Ishikawa (cell line): ENCODE measurements at regions not wholly inside any gene's neighbourhood (a gene's known extent, or its start where the extent isn't known, plus 50 kb on each side); places are given as distances from the start of the nearest gene placed in this dataset.

Source experiments
- CEBPB ChIP-seq: IDR thresholded peaks from 2 replicates; pipeline ENCODE4 v1.6.1; 2012
- CREB1 ChIP-seq: IDR thresholded peaks from 2 replicates; pipeline ENCODE4 v1.6.1; 2012; ENCODE audit warnings: low read depth
- EGR1 ChIP-seq: IDR thresholded peaks from 2 replicates; pipeline ENCODE4 v1.6.1; 2012
- EP300 ChIP-seq: IDR thresholded peaks from 2 replicates; pipeline ENCODE4 v1.6.1; 2012; ENCODE audit warnings: borderline replicate concordance
- FOXM1 ChIP-seq: IDR thresholded peaks from 2 replicates; pipeline ENCODE4 v1.6.1; 2012; ENCODE audit warnings: low read depth, borderline replicate concordance
- NFIC ChIP-seq: IDR thresholded peaks from 2 replicates; pipeline ENCODE4 v1.6.1; 2012
- RAD21 ChIP-seq: IDR thresholded peaks from 2 replicates; pipeline ENCODE4 v1.6.1; 2012; ENCODE audit warnings: low read depth
- REST ChIP-seq: IDR thresholded peaks from 2 replicates; pipeline ENCODE4 v1.6.1; 2012; ENCODE audit warnings: low read depth, mild to moderate bottlenecking
- TAF1 ChIP-seq: IDR thresholded peaks from 2 replicates; pipeline ENCODE4 v1.6.1; 2012; ENCODE audit warnings: low read depth, mild to moderate bottlenecking
- TCF12 ChIP-seq: IDR thresholded peaks from 2 replicates; pipeline ENCODE4 v1.6.1; 2012; ENCODE audit warnings: low read depth
- TEAD4 ChIP-seq: IDR thresholded peaks from 2 replicates; pipeline ENCODE4 v1.6.1; 2012
- USF1 ChIP-seq: IDR thresholded peaks from 2 replicates; pipeline ENCODE4 v1.6.1; 2012
- YY1 ChIP-seq: IDR thresholded peaks from 2 replicates; pipeline ENCODE4 v1.6.1; 2012; ENCODE audit warnings: low read depth
- ZBTB7A ChIP-seq: IDR thresholded peaks from 2 replicates; pipeline ENCODE4 v1.6.1; 2012; ENCODE audit warnings: low read depth
- TF ChIP-seq, protein P1 (sequence below): IDR thresholded peaks from 2 replicates; pipeline ENCODE4 v1.6.1; 2012

DNA sequence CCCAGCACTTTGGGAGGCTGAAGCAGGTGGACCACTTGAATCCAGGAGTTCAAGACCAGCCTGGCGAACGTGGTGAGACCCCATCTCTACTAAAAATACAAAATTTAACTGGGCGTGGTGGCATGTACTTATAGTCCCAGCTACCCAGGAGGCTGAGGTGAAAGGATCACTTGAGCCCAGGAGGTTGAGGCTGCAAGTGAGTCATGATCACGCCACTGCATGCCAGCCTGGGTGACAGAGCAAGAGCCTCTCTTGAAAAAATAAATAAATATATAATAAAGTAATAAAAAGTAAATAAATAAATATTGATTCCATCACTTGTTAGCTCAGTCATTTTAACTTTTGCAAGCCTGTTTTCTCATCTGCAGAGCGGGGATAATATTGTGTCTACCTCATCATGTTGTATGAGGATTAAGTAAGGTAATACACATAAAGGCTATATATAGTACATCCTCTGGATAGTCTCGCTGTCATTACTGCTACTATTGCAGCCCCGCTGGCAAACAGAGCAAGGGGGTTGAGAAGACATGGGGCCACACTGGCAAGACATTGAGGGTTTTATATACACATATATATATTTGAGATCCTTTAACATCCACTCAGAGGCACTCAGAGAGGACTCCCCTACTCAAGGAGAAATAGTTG lies 210.9 kb downstream of the C9orf152 start:
- TF ChIP-seq ZBTB7A (no peak), CEBPB (no peak)

DNA sequence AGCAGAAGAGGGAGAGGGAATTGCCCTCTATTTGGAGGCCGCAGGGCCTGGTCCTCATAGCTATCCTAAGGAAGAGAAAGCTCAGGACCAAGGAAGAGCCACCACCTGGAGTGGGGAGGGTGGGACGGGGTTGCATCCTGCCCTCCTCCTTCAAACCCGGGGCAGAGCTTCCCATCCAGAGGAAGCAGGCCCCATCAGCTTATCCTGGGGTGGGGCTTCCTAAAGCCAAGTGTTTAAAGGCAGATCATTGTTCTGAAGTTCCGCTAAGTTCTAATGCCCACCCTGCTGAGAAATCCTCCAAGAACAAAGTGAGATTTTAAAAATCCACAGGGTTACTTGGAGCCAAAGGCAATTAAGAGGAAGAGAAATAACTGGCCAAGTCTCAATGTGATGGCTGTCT lies 210.3 kb downstream of the C9orf152 start:
- TF ChIP-seq TEAD4 (no peak), EP300 (no peak), TAF1 (no peak)

GRCh38 chr9:110006657-110007056 lies 201.3 kb downstream of the C9orf152 start:
- TF ChIP-seq RAD21 (no peak), EP300 (no peak), TAF1 (no peak), TCF12 (no peak)
- TF ChIP-seq, protein P1, sequence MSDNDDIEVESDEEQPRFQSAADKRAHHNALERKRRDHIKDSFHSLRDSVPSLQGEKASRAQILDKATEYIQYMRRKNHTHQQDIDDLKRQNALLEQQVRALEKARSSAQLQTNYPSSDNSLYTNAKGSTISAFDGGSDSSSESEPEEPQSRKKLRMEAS = no peak

DNA sequence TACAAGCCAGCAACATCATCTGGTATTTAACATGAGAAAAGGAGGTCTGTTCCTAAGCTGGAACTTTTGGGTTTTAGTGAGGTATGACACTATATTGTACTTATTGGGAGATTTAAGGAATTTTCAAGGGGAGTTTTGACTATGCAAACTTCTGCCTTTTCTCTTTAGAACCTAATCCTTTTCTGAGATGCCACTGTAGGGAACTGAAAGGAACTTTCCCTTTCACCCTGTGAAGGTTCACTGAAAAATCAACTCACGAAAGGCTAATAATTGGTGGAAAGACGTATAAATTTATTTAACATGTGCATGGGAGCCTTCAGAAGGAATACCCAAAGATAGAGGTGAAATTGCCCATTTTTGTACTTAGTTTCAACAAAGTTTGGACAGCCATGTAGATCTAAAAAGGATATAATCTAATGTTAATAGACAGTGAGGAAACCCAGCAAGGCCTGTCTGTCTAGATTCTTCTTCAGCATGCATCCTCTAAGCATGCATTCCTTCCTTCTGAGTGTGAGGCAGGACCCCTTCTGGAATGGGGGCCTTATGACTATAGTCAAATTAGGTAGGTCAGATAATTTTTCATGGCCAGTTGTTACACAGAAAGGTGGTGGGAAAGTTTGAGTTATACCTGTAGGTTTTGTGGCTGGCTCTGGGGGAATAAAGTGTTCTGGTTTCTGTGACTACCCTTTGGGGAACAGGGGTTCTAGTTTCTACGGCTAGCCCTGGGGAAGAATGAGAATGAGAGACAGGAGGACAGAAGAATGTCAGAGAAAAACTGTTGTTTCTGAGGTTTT lies 200.3 kb downstream of the C9orf152 start:
- TF ChIP-seq EP300 (no peak), REST (no peak), ZBTB7A (no peak), EGR1 (no peak)

DNA sequence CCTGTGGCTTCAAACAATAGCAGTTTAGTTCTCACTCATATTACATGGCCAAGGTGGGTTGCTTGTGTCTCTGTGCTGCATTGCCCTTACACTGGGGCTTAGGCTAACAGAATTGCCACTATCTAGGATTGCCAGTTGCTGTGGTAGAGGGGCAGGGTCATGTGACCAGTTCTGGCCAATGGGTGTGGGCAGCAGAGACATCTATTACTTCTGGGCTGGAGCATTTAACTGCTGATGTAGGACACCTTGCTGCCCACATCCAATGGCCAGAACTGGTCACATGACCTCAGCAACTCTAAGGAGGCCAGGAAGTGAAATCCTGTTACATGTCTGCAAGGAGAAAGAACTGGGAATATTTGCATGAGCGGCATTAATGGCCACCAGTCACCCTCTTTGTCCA lies 199.3 kb downstream of the C9orf152 start:
- TF ChIP-seq TAF1 = no peak
- TF ChIP-seq USF1 = peak; percentile 51
- no peak for TF ChIP-seq TEAD4
- no peak for TF ChIP-seq YY1

- TF ChIP-seq NFIC (no peak), EGR1 (no peak), FOXM1 (no peak), USF1 (no peak), REST (no peak), RAD21 (no peak), EP300 (no peak), ZBTB7A (no peak), TCF12 (no peak), TAF1 (no peak), CREB1 (no peak)
- TF ChIP-seq, protein P1 = no peak
These were observed 196.2 kb downstream of the C9orf152 start for GRCh38 chr9:110011628-110012320.

DNA sequence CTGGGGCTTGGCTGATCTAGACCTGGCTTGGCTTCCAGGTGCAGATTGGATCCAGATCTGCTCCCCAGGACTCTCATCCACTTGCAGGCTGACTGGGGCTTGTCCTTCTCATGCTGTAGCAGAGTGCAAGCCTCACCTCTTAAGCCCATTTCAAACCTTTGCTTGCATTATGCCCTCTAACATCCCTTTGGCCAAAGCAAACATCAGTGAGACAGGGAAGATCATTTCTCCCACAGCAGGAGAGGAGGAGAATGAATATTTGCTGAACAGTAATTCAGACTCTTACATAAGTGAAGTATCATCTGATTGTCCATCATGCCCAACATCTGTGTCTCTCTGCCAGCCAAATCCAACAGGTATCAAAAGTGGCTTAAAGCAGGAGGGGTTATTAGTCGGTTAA lies 194.9 kb downstream of the C9orf152 start:
- TF ChIP-seq CEBPB = no peak
- no peak for TF ChIP-seq USF1
